NCI-H1930 (cell line): ENCODE measurements at regions not wholly inside any gene's neighbourhood (a gene's known extent, or its start where the extent isn't known, plus 50 kb on each side); places are given as distances from the start of the nearest gene placed in this dataset.
"Not testable (repeated sequence)": the region's sequence is repeated elsewhere in the genome, so short reads cannot be mapped to it uniquely, and the experiment has no call there.

Experiments
- DNase-seq, 2 experiments: peaks; one replicate each; lab custom pipeline; 2025; lab: John Stamatoyannopoulos, UW

DNA sequence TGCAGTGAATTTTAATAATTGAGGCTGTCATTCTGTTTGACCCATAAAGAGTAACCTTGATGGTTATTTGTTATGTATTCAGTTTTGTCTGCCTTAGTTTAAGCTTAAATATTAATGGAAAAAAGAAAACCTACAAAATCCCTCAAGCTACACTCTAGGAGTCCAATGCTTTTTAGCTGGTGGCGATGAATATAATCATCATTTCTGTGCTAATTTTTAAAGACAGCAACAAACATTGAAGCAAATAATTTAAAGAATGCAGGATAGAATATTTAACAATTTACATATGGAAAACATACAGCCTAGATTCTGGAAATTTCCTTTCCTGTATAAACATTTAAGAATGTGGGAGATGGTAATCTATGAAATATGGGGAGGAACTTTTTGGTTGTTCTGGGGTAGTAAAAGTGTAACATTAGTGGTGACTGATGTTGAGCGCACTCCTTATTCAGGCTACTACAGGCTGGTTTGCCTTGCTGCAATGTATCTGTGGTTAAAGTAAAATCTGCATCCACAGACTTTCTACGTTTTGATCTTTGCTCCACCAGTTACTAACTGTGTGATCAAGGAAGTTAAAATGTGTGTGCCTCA, 287.9 kb upstream of the DEFB112 start:
- DNase-seq, result no peak

DNA sequence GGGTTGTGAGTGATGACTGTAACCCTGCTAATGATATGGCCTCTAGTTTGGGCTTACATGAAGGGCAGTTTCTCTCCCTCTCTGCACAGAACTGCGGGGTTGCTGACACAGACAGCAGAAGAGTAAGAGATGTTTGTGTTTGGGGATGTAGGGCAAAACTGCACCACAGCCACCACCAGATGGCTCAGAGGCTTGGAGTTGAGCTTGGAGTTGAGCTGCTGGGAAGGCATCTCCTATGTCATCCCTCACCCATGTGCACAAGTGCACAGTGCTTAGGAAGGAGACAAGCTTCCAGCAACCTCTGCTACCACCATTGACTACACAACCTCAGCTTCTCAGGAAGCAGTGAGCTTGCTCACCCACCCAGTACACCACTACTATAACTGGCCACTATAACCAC, 303.9 kb upstream of the DEFB112 start:
- DNase-seq, result no peak

DNA sequence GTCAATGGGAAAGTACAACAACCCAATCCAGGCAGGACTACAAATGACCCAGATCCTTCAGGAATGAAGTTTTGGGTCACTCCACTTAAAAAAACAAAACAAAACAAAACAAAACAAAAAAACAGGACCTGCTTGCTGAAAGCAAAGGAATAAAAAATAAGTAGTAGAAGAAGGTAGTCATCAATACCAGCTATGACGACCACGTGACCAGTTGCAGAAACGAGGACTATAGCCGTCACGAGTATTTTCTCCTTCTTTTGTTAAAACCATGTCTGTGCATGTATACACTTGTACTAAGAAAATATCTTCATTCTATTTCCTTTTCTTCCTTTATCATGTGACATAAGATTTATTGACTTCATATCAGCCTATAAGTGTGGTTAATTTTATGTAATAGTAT, 308.4 kb upstream of the DEFB112 start:
- no peak for DNase-seq

DNA sequence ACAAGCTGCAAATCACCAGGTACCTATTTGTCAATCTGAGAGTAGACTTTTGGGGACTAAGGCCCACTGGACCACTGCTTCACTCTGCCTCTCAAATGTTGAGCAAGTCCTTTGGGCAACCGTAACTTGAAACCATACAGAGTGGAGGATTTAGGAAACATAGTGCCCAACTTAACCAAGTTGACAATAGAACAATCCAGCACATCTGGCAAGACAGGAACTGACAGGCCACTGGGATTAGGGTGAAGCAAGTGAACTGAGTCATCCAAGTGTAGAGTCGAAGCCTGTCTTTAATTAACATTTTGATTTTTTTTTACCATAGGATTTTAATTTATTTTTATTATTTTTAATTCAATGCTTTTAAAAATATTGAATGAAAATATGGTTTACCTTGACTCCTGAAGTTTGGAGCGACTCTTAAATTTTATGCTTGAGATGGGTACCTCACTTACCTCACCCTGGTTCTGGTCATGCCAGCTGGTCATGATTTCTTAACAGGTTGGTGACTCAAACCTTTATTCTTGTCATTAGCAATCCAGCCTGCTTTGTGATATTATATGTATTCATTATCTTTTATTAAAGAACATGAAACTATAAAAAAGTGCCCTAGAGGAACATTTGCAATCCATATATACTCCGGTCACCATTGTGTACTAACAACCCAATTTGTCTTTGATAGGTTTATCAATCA, 312.1 kb upstream of the DEFB112 start:
- no peak for DNase-seq

DNA sequence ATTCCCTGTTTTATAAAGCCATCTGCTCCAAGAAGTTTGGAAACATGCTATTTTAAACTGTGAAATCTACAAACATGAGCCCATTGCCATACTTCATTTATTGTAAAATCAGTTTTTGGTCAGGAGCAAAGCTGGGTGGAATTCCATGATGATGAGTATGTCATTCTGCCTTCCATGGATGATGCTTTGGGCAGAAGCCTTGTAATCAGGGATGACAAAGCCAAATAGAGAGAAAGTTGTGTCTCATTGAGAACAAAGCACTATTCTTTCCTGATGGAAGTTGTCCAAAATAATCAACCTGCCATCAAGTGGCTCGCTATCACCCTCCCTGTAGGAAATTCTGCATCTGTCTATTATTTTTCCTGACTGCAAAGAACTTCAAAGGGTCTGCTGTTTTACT, 313.0 kb upstream of the DEFB112 start:
- DNase-seq, result no peak

DNA sequence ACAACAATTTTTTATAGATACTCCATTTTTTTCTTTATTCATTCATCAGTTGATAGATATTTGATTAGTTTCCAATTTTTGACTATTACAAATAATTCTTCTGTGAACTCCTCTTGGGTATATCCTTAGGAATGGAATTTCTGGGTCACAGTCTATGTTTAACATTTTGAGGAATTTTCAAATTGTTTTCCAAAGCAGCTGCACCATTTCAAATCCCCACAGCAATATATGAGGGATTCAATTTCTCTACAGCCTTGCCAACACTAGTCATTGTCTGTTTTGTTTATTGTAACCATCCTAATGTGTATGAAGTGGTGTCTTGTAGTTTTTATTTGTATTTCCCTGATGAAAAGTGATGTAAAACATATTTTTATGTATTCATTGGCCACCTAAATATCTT, 320.3 kb upstream of the DEFB112 start:
- DNase-seq, result no peak

DNA sequence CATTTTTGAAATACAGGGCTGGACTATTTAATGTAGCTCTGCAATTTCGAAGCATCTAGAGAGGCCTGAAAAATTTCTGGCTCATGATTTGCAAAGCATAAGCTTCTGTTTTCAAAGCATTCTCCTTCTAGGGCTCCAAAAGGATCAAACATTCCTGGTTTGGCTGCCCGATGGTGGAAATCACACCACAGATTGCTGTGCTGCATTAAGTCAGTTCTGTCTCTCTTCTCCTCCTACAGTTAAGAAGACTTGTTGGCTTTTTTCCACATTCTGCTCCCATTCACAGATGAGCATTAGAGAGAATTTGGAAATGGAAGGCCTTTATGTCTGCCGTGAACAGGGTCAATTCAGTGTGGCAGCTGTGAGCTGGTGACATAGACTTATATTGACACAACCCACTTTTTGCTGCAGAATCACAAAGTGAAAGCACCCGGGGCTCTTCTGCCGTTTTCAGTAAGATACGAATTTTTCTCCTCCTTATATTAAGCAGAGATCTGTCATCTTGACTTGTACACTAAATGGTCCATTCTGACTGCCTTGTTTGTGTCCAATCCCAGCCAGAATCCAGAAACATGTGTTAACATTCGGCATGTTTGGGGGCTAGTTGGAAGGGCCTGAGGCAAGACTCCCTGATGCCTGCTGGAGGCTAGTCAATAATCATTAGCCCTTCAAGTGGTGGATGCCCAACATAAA, 330.8 kb upstream of the DEFB112 start:
- no peak for DNase-seq

DNA sequence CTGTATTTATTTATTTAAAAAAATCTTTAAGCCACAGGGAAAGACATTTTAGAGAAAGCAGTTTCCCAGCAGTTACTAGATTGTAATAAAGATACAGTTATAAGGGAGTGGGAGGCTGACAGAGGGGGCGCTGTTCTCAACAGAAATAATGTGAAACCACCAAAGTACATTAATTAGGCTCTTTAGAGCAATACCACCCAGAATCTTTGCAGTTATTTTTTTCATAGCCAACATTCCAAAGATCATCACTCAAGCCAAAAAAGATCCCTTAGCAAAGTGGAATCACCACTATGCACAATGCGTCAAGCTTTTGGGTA, 331.3 kb upstream of the DEFB112 start:
- DNase-seq, result no peak

DNA sequence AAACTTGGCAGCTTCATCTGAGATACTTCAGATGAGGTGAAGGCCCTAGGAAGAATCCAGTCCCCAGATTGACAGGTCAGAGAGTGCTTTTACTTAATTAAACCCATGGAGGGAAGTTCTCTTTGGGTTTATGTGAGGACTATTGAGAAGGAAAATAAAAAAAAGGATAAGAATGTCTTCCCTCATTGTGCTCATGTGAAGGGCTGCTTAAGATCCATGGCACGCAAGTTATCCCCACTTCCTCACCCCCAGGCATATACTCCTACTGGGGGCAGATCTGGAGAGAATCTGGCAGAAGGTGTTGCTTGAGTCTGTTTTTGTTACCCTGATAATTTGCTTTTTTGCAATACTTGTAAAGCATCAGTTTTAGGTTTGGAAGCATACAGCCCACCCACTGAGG, 322.9 kb upstream of the TFAP2D start:
- no peak for DNase-seq

DNA sequence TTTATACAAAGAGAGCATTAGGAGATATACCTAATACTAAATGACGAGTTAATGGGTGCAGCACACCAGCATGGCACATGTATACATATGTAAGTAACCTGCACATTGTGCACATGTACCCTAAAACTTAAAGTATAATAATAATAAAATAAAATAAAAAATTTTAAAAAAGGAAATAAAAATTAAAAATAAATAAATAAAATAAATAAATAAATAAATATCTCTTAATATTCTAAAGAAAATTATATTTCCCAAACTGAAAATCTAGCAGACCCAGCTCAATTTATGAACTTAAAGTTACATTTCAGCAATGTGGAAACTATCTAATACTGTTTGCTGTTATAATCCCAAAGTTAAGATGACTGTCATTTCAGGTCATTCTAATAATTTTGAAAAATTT, 319.2 kb upstream of the TFAP2D start:
- not testable (repeated sequence) for DNase-seq

DNA sequence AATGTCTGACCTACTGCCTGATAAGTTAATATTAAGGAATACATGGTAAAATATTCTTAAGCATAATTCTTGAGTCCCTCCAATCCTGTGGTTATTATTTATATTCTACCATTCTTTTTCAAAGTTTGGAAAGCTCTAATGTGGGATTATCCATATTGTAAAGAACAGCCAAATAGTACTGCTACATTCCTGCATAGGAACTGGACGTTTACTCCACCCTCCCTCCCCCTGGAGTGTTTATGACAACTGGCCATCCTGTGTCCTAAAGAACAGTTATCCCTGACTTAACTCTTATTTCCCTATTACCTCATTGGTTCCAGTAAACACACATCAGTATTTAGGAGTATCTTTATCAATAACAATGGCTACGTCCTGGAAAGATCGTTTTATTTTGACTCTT, 308.7 kb upstream of the TFAP2D start:
- DNase-seq, result no peak

DNA sequence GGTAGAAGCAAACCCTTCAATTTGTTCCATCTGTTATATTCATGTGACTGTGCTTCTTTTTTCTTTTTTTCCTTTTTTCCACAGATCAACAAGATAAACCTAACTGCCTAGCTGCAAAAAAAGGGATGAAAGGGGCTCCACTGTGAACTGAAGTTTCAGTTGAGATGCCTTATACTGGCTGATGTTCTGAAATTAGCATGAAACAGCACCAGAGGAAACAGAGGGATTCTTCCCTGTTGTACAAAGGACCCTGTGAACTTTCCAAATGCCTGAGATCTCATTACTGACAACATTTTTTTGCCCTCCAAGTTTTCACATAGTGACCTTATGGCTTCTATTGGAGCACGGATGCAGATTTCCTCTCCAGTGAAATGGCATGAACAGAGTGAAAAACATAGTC, 302.7 kb upstream of the TFAP2D start:
- no peak for DNase-seq

DNA sequence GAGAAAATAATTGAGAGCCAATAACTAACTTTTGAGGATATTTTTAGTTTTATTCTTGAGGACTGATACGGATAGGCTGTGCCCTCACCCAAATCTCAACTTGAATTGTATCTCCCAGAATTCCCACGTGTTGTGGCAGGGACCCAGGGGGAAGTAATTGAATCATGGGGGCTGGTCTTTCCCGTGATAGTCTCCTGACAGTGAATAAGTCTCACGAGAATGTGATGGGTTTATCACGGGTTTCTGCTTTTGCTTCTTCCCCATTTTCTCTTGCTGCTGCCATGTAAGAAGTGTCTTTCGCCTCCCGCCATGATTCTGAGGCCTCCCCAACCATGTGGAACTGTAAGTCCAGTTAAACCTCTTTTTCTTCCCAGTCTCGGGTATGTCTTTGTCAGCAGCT, 292.3 kb upstream of the TFAP2D start:
- DNase-seq, result peak in 1 of 2 experiments; percentile 4

DNA sequence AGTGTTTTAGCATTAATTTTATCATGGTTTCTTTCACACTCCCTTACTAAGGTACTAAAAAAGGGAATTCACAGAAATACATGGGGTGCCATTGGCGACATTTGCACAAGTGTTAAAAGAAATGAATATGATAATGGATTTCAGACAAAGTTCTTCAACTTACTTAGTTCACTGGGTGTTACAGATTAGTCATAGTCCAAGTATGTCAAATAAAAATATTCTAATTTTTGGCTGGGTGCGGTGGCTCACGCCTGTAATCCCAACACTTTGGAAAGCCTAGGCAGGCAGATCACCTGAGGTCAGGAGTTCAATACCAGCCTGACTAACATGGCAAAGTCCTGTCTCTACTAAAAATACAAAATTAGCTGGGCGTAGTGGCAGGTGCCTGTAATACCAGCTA, 286.1 kb upstream of the TFAP2D start:
- DNase-seq, result no peak

DNA sequence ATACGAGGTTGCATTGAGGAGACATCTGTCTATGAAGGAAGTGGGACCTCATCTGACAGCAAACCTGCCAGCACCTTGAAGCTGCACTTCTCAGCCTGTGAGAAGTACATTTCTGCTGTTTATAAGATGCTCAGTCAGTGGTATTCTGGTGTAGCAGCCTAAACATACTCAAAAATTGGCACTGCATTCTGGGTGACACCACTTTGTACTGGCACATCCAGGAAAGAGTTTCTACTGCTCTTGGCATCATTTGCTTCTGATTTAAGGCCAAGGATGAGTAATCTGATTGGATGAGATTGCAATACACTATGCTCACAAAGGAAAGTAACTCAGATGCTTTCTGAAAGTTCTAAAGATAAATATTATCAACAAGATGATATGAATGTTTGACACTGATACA, 275.4 kb upstream of the TFAP2D start:
- DNase-seq, result no peak

DNA sequence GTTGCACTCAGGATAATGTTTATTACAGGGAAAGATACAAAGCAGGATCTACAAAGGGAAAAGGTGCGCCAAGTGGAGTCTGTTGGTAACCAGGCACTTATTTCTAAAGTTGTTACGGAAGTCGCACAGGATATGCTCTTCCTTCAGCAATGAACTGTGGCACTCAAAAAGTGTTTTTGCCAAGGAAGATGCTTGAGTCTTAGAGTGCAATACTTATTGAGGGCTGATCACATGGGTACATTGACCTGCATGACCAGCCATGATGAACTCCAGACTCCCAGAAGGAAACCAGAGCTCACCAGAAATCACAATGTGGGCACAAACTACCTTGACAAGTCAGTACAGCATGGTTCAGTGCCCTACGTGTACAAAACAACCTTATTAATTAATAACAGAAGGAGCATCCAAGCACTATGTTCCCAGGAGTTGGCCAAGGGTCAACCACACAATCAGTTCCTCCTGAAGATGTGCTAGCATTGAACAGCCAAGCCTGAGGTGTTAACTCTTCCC, 270.7 kb upstream of the TFAP2D start:
- DNase-seq, result no peak

DNA sequence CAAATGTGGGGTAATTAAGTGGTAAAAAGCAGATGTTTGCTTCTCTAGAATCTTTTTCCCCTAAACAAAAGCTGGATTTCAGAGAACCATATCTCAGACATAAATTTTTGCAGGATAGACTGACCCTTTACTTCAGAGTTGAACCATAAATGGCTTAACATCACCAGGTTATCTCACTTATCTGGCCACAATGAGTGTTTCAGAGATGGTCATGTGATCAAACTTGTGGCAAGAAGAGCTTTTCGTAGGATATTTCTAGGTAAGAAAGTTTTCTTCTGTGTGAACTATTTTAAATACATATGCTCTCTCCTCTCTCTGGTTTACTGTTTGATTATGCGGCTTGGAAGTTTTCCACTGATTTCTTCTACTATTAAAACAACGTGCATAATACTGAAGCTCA, 270.2 kb upstream of the TFAP2D start:
- DNase-seq, result no peak

DNA sequence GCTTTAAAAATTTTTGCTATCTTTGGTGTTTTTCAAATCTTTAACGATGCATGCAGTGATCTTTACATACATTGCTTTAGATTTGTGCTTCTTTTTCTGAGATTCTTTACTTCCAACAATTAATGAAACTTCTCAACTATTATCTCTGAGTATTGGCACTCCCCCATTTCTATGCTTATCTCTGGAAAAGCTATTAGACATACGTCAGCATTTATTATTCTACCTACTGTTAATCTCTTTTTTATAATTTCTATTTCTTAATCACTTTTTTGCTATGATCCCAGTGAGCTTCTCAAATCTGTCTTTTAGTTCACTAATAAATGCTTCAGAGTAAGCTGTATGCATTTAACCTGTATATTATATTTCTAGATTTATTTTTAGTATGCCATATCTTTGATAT, 264.2 kb upstream of the TFAP2D start:
- no peak for DNase-seq

DNA sequence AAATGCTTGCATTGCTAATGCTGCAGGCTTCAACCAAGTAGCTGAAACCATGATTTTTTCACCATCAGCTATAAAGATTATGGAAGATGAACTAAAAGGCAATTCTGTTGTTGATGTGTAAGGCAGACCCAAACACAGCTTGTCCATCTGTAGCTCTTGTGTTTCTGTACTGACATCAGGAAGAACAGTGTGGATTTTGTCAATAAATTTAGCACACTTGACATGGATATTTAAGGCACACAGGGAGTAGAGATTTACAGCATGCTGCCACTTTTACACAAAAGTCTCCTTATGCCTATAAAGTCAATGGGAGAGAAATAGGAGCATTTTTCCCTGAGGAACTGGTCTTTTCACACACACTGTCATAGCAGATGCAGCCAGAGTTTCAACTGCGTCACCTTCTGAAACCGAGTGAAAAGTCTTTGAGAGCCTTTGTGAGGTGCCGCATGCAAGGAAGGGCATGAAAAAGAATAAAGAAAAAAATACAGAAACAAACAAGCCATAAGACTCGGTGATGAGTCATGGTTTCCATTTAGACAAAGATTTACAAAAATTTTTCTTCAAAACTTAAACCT, 261.4 kb upstream of the TFAP2D start:
- DNase-seq, result no peak

DNA sequence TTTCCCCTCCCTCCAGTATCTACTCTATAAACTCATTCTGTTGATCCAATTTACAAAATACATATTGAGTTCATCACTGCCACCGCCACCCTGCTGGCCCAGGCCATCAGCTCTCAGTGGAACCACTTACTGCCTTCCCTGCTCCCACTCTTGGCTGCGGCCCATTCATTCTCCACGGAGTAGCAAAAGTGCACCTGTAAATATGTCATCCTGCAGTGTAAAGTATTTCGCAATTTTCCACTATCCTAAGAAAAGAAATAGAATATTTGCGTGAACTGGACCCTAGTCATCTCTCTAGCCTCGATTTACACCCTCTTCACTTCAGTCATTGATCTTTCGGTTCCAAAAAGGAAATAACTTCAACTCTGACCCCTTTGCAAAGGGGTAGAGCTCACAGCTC, 258.3 kb upstream of the TFAP2D start:
- no peak for DNase-seq

DNA sequence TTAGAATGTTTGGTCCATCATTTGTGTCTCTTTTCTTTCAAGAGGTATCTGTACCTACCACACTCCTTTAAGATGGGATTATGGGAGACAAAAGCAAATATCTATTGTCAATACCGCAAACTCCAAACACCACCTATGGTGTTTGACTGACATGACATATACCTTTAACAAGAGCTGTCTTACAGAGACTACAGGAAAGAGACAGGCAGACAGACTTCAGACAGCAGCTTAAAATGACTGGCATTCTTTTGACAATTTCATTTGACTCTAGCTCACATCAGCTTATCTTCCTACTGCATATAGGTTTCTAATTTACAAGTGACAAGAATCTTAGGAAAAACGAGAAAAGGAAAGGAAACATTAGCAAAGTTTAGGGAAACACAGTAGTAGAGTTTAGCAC, 256.0 kb upstream of the TFAP2D start:
- no peak for DNase-seq

DNA sequence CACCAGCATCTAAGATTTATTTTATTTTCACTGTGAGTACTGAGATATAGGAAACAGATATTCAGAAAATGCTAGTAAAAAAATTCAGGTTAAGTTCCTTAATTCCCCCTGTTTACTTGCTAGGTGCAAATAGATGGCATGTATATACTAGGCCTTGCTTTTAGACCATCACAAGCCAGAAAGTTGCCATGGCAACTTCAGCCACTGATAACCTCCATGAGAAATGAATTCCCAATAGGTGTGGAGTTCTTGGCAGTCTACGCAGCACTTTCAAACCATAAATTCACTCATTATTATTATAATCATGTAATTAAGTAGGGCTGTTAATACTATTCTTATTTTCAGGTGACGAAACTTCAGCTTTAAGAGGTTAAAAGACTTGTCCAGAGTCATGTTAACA, 251.6 kb upstream of the TFAP2D start:
- DNase-seq, result no peak

DNA sequence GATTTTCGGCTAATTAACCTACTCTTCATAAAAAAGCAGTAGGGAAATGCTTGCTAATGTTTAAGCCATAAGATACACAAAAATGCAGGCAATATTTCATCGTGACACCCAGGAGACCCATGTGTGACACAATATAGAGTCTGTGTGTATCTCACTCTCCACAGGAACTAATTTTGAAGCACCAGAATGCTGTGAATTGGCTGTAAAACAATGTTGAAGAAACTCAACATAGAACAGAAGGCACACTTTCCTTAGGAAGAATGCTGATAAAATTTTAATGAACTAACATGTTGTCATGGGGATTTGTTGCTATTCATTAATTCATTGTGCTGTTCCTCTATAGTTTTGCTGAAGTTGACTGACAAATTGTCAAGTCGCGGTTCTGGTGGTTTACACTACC, 249.4 kb upstream of the TFAP2D start:
- no peak for DNase-seq
